GM19328 (cell line): ENCODE measurements at regions not wholly inside any gene's neighbourhood (a gene's known extent, or its start where the extent isn't known, plus 50 kb on each side); places are given as distances from the start of the nearest gene placed in this dataset.
"Not testable (repeated sequence)": the region's sequence is repeated elsewhere in the genome, so short reads cannot be mapped to it uniquely, and the experiment has no call there.

Experiments used
- ATAC-seq: cut with Tn5 transposase; IDR thresholded peaks from one replicate; pipeline ENCODE4 v1.9.1; 2021; ENCODE audit warnings: mild to moderate bottlenecking, moderate library complexity; ENCODE audit not compliant: unreplicated experiment

DNA sequence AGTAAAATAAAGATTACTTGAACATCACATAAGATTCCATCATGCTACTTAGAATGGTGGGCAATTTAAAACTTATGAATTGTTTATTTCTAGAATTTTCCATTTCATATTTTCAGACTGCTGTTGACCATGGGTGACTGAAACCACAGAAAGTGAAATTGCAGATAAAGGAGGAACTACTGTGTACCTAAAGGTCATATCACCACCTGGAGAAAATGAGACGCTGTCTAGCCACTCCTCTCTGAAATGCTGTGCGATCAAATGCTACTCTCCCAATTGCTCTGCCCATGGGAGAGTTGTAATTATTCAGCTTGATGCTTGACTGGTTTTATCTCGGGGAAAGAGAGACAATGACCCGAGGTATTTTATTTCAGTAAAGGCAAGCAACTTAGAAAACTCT is 128.9 kb upstream of the ERCC4 start:
- ATAC-seq, result no peak

DNA sequence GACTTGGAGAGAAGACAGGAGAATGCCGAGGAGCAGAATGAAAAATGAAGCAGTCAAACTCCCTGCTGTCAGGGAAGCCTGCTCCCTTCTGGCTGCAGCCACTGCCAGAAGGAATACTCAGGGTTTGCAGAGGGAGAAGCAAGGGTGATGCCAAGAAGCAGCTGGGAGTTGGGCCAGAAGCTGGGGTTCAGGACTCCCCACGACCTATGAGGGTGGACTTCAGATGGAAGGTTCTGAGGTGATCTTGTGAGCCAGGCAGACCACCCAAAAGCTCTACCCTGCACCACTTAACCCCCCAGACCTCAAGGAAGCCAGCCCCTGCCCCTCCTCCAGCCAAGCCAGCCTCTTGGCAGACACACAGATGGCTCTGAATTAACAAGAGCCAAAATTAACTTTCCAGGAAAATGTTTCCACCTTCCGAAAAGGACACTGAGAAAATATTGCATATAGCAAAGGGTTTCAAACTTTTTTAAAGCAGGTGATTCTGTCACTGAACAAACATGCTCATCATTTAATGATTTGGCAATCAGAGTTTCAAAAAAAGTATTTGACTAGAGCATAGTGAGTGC is 126.0 kb upstream of the ERCC4 start:
- ATAC-seq, result no peak

DNA sequence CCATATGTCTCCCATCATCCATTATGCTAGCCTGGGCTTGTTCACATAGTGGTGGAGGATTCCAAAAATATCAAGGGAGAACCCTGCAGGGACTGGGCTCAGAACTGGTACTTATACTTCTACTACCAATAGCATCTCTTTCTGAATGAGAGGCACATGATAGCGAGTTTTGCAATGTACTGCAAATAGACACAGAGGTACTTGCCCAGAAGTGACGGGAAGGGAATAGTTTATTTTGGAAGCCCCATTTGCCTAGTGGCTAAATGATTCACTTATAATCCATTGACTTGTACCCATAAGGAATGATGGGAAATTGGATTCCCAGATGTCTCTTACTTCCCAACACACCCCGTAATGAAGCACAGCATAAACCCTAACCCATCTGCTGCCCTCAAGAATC is 124.8 kb upstream of the ERCC4 start:
- no peak for ATAC-seq

DNA sequence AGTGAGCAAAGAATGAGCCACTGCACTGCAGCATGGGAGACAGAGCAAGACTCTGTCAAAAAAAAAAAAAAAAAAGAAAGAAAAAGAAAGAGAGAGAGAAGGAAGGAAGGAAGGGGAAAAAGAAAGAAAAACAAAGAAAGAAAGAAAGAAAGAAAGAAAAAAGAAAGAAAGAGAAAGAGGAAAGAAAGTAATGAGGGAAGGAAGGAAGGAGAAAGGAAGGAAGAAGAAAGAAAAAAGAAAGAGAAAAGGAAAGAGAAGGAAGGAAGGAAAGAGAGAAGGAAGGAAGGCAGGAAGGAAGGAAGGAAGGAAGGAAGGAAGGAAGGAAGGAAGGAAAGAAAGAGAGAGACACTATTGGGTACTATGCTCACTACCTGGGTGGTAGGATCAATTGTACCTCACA is 122.2 kb upstream of the ERCC4 start:
- ATAC-seq, result no peak

DNA sequence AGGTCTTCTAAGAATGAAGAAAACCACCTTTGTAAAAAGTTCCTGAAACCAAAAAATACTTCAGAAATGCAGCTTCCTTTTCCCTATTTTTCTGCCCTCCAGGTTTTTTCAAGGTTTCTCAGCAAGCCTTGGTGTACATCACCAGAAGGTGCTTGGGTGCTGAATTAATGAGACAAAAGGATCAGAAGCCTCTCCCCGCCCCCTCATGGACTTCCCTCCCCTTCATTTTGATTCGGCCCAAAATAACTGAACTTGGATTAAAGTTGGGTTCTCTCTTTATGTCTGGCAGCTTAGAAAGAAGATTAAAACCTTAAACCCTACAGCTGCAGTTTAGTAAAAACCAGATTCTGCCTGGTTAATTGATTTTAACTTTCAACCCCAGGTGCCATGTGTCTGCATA is 121.7 kb upstream of the ERCC4 start:
- no peak for ATAC-seq

DNA sequence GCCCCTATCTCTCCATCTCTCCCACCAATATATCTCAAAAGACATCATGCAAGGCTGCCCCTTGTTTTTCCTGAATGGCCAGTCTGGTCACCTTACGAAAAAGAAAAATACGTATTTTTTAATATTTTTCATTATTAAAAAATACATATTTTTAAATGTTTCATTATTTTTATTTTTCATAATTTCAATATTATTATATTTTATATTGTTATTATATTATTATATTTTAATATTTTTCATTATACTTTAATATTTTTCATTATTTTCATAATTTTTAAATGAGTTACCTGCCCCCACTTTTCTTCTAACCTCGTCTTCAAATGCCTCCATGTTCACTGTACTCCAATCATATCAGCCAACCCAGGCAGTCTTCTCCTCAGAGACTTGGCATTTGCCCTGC is 116.0 kb upstream of the ERCC4 start:
- no peak for ATAC-seq

DNA sequence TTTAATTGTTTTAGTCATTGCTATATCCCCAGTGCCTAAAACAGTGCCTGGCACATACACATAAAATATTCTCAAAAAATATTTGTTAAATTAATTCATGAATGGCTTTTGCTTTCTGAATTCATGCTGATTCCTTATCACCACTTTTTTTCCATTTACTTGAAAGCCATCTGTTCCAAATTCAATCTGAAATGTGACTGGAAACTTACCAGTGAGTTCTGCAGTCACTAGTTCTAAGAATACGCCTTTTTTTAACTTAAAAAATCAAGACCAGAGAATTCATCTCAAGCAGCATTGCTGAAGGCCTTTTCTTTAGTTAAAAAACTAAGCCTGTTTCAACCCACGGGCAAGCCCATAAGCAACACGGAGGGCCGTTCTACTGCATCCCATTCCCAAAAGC is 114.0 kb upstream of the ERCC4 start:
- no peak for ATAC-seq

DNA sequence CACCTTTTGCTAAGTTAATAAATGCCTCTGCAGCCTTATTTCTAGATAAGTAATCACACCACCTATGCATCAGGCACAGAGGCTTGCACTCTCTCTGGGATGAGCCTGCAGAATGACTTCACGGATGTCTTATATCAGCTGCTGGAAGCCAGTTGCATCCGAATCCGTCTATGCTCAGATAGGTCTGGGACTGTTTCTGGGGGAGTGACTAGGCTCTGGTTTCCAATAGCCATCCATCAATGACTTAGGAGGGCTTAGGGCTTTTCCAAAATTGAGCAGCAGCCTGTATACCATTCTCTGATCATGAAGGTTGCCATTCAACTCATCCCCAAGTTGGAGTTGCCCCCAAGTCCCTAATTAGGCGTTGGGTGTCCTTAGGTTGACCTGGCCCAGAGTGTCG is 113.3 kb upstream of the ERCC4 start:
- no peak for ATAC-seq

DNA sequence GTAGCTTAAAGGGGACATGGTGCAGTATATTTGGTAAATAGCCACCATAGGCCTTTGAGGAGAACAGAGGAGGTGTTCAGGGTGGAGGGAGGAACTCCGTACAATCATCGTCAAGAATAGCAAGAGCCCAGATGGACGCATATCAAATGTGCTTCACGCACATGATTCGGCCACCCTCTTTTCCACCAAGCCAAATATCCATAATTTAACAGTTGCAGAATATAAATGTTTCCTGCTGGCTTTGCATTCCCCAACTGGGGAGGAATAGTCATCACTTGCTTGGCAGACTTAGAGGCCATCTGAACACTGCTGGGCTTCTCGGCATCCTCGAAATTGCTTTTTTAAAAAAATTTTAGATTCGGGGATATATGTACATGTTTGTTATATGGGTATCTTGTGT is 111.9 kb upstream of the ERCC4 start:
- no peak for ATAC-seq

DNA sequence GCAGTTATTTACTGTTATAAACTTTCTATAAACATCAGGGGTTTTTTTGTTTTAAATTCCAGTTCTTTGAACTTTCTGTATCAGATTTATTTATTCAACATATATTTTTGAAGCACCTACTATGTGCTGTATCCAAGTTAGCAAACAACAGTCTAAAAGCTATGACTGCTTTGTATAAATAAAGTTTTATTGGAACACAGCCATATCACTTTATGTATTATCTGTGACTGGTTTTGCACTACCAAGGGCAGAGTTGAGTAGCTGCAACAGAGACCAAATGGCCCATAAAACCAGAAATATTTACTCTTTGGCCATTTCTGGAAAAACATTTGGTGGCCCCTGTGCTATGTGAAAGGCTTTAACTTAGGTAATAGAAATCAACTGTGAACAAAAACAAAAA is 110.2 kb upstream of the ERCC4 start:
- ATAC-seq, result no peak

DNA sequence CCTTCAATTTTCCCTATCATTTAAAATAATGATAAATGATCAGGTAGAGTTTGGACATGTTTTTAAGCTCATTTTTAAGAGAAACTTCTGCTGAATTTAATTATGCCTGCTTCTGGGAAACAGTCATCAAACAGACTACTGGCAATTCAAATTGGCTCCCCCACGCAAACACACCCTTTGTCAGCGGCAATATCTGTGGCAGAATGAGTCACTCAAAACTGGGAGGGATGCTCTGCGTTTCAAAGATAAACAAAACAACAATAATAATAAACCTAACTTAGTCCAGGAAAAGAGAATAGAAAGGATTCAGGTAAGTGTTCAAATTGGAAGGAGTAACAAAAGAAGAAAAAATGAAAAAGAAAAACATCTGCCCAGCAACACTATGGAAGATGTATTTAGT is 108.1 kb upstream of the ERCC4 start:
- no peak for ATAC-seq

DNA sequence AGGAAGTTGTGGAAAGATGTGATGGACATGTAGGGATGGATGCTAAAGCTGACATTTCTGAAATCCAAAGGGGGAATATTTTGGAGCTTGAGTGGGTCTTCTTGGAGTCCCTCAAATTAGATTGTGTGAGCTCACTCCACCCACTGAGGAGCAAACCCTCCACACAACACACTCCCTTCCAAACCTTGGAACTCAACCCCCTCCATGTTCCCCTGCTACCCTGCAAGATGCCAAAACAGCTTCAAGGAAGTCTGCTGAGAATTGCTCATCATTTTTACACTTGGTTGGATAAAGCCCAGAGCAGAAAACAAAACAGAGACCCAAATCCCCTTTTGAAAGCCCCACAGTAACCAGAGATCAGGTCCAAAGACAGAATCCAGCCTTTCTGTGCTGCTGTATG is 103.3 kb upstream of the ERCC4 start:
- no peak for ATAC-seq

DNA sequence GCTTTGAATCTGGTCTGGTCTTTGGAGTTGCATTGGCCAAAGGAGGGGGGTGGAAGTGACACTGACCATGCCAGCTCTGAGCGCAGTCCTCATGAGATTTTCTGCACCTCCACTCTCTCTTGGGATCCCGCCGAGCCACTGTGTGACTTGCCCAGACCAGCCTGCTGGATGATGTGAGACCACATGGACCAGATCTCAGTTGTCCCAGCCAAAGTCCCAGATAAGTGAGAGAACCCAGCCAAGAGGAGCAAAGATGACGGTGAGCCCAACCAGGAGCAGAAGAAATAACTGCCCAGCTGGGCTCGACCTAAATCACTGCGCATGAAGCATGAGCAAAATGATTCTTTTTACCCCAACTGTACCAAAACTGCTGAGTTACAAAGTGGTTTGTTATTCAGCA is 96.5 kb upstream of the ERCC4 start:
- no peak for ATAC-seq

DNA sequence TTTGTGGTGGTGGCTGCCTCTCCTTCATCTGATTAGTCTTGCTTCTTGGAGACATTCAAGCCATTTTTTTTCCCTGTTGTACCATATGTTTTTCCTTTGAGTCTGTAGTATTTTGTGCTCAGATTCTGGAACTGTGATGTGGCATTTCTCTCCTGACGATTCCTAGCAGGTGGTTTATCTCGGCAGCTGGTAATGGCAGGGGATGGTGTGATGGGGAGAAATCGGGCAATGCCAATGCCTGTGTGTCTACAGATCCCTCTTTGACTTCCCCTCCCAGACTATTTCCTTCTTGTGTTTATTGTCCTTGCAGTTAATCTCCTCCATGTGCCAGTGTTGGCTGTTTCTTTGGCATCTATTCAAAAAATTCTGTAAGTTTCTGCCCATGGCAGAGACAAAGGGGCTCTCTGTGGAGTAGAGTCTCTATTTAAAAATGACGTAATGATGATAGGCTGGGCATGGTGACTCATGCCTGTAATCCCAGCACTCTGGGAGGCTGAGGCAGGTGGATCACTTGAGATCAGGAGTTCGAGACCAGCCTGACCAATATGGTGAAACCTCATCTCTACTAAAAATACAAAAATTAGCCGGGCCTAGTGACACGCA is 90.2 kb upstream of the ERCC4 start:
- no peak for ATAC-seq

DNA sequence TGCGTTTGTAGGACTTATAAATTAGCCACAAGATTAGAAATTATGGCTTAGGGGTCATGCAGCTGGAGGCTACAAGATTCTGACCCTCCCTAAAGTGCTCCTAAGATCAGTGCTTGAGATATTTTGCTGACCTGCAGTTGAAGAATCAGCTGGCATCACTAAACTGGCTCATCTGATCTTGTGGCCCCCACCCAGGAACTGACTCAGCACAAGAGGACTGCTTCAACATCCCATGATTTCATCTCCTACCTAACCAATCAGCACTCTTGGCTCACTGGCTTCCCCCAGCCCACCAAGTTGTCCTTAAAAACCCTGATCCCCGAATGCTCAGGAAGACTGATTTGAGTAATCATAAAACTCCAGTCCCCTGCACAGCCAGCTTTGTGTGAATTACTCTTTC is 86.4 kb upstream of the ERCC4 start:
- no peak for ATAC-seq

DNA sequence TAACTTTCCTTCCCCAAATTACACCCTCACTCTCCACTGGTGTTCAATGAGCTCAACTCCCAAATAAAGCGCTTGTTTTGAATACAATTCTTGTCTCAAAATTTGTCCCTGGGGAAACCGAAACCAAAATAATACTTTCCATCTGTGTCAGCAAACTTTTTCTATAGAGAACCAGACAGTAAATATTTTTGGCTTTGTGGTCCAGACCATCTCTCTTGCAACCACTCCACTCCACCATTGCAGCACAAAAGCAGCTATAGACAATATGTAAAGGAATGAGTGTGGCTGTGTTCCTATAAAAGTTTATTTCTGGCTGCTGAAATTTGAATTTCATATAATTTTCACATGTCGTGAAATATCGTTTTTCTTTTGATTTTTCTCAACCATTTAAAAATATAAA is 84.6 kb upstream of the ERCC4 start:
- ATAC-seq, result no peak

DNA sequence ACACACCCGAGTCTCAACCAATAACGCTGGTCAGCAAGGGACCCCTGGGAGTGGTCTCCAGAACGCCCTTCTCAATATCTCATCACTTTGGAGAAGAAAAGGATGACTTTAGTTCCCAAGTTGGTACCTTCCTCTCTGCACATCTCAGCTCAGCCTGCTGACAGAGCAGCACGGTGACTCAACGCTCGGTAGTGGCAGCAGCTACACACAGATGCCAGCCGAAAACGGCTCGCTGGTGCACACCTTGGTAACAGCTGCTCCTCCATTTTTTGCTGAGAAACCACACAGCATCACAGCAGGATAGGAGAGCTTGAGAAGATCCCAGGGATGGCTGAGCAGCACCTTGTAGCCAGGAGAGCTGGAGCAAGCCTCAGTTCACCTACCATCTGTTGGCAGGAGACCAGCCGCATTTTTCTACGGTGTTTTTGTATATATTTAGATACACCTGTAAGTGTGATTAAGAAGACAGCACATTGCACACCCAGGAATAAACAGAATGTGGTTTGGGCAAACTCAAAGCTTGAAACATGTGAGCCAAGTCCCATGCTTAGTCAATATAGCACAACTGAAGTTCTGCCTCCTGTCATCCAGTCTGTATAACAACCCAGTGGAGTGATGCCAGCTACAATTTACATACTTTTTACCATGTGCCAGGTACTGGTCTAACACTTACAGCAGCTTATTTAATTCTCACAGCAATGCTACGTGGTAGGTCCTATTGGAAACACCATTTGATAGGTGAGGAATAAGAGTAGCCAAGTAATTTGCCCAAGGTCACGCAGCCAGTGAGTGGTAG is 83.8 kb upstream of the ERCC4 start:
- ATAC-seq, result no peak

DNA sequence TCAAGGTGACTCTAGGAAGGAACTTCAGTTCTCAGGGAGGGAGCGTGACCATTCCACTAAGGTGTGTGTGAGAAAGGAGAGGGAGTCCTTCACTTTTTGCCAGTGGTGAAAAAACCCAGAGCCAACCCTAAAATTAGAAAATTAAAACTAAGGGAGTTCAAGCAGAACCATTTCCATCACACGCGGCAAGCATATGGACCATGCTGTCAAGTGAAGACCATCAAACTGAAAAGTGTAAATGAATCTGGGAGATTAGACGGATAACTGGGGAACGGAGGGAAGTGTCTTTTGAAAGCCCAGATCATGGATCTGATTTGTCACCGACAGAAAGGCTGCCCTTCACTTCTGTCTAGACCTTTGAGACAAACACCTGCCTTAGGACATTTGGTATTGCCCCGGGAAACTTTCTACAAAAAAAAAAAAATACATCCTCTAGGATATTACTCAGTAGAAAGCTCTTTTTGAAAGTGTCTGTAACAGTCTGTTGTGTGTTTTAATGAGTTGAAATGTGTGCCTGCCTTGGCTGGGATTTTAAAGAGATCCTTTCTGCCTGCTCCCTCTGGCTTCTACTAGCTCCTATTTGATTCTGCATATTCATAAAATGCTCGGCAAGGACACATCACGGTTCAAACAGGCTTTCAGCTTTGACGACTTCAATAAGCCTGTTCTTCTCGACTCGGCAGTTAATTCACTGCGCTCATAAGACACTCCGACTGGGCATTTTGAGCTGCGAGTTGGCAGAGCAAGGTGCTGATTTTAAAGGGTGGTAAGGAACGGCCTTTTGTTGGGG is 81.4 kb upstream of the ERCC4 start:
- ATAC-seq, result no peak

DNA sequence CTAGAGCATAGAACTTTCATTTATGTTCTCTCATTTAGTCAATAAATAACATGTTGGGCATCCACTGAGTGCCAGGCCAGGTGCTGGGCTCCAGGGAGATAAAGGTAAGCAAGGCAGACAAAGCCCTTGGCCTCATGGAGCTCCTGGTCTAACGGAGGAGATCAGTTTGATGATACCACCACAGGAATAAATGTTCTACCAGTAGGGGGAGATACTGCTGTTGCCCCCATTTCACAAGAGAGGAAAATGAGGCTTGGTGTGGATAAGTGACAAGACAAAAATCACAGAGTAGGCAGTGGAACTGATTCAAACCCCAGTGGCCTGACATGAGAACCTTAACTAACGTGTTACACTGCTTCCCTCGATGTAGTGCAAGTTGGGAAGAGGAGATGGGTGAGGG is 80.4 kb upstream of the ERCC4 start:
- ATAC-seq, result no peak

DNA sequence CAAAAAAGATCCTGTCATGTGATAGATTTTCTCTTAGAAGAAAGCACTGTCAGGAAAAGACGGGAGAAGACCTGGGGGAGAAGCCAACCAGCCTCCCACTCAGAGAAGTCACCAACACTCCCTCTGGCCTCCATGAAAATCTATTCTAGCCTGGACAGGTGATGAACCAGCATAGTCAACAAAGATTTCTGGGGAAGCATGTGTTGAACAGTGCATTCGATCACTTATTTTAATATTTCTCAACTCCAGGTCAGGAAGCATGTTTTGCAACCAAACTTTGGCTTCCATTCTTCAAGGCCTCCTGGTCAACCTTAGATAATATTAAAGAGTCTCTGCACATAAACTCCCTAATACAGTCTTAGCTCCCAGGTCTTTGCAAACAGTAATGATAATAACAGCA is 74.7 kb upstream of the ERCC4 start:
- no peak for ATAC-seq

DNA sequence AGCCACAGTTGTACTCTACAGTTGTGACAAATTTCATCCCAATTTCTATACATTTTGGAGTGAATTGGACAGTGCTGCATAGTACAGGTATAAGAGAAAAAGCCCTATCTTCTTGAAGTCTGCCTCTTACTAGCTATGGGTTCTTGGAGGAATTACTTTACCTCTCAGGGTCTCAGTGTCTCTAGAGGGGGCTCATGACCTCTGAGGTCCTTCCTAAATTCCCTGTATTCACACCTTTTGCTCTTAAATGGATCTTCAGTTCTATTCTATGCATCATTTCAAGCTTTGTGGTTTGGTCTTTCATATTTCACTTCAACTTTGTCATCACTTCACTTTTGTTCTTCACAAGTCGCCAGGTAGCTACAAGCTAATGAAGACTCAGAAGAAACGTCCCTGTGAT is 71.2 kb upstream of the ERCC4 start:
- ATAC-seq, result no peak

DNA sequence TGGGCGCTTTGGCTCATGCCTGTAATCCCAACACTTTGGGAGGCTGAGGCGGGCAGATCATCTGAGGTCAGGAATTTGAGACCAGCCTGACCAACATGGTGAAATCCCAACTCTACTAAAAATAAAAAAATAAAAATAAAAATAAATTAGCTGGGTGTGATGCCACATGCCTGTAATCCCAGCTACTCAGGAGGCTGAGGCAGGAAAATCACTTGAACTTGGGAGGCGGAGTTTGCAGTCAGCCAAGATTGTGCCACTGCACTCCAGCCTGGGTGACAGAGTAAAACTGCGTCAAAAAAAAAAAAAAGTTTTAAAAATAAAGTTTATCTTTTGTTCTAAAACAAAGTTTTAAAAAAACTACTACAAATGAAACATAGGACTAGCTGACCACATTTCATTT is 69.8 kb upstream of the ERCC4 start:
- not testable (repeated sequence) for ATAC-seq
